IPS-15b (cell line): ENCODE measurements at regions not wholly inside any gene's neighbourhood (a gene's known extent, or its start where the extent isn't known, plus 50 kb on each side); places are given as distances from the start of the nearest gene placed in this dataset.

Source experiments
- H3K27me3 ChIP-seq: one replicate; pipeline ENCODE4 v1.6.1; 2013; ENCODE audit warnings: low read length; ENCODE audit not compliant: control insufficient read depth, insufficient read depth
- H3K36me3 ChIP-seq: one replicate; pipeline ENCODE4 v1.6.1; 2013; ENCODE audit warnings: low read length; ENCODE audit not compliant: control insufficient read depth, insufficient read depth
- H3K4me1 ChIP-seq: one replicate; pipeline ENCODE4 v1.6.1; 2013; ENCODE audit warnings: mild to moderate bottlenecking, low read length; ENCODE audit not compliant: control insufficient read depth, insufficient read depth
- H3K4me3 ChIP-seq: one replicate; pipeline ENCODE4 v1.5.1; 2013; ENCODE audit warnings: low read depth, low read length
- H3K9ac ChIP-seq: one replicate; pipeline ENCODE4 v1.6.1; 2013; ENCODE audit warnings: low read depth, mild to moderate bottlenecking, low read length
- H3K9me3 ChIP-seq: one replicate; pipeline ENCODE4 v1.6.1; 2013; ENCODE audit warnings: mild to moderate bottlenecking, low read length; ENCODE audit not compliant: control insufficient read depth, insufficient read depth

- no peaks in the 10 kb centered on the region for H3K36me3 ChIP-seq
- H3K9me3 ChIP-seq = no peaks in the 10 kb centered on the region
- H3K27me3 ChIP-seq = no peaks in the 10 kb centered on the region
- no peak overlapping the region for H3K4me3 ChIP-seq
- H3K4me1 ChIP-seq = no peaks in the 10 kb centered on the region
- H3K9ac ChIP-seq = no peak overlapping the region
Observed at GRCh38 chr1:22296701-22297591, 154.0 kb upstream of the WNT4 start.

- no peaks in the 10 kb centered on the region for H3K4me1 ChIP-seq
- no peak overlapping the region for H3K4me3 ChIP-seq
- no peaks in the 10 kb centered on the region for H3K9me3 ChIP-seq
- no peaks in the 10 kb centered on the region for H3K27me3 ChIP-seq
- H3K36me3 ChIP-seq = no peaks in the 10 kb centered on the region
- H3K9ac ChIP-seq = no peak overlapping the region
Observed at GRCh38 chr1:22297999-22298398, 153.7 kb upstream of the ZBTB40 start.

- Histone ChIP-seq H3K36me3 (no peaks in the 10 kb centered on the region), H3K4me1 (no peaks in the 10 kb centered on the region), H3K9me3 (no peaks in the 10 kb centered on the region), H3K4me3 (no peak overlapping the region), H3K9ac (no peak overlapping the region), H3K27me3 (no peaks in the 10 kb centered on the region)
Observed at GRCh38 chr1:22303816-22304215, 147.8 kb upstream of the ZBTB40 start.

- no peaks in the 10 kb centered on the region for H3K9me3 ChIP-seq
- H3K27me3 ChIP-seq = no peaks in the 10 kb centered on the region
- no peaks in the 10 kb centered on the region for H3K4me1 ChIP-seq
- no peaks in the 10 kb centered on the region for H3K36me3 ChIP-seq
- no peak overlapping the region for H3K4me3 ChIP-seq
- H3K9ac ChIP-seq = no peak overlapping the region
Observed at GRCh38 chr1:22309572-22309971, 142.1 kb upstream of the ZBTB40 start.

- Histone ChIP-seq H3K27me3 (no peaks in the 10 kb centered on the region), H3K36me3 (no peaks in the 10 kb centered on the region), H3K4me3 (no peak overlapping the region), H3K4me1 (no peaks in the 10 kb centered on the region), H3K9ac (no peak overlapping the region), H3K9me3 (no peaks in the 10 kb centered on the region)
Observed at GRCh38 chr1:22311461-22311860, 140.2 kb upstream of the ZBTB40 start.

GRCh38 chr1:22313321-22313720 lies 138.3 kb upstream of the ZBTB40 start:
- H3K9me3 ChIP-seq = no peaks in the 10 kb centered on the region
- H3K9ac ChIP-seq = no peak overlapping the region
- no peaks in the 10 kb centered on the region for H3K4me1 ChIP-seq
- H3K36me3 ChIP-seq = no peaks in the 10 kb centered on the region
- no peaks in the 10 kb centered on the region for H3K27me3 ChIP-seq
- H3K4me3 ChIP-seq = no peak overlapping the region

GRCh38 chr1:22314706-22315105 lies 136.9 kb upstream of the ZBTB40 start:
- no peaks in the 10 kb centered on the region for H3K36me3 ChIP-seq
- peaks cover 4% of the 10 kb centered on the region for H3K27me3 ChIP-seq
- H3K9me3 ChIP-seq = no peaks in the 10 kb centered on the region
- peaks cover 4% of the 10 kb centered on the region for H3K4me1 ChIP-seq
- no peak overlapping the region for H3K4me3 ChIP-seq
- H3K9ac ChIP-seq = no peak overlapping the region

GRCh38 chr1:22315315-22316078 lies 136.2 kb upstream of the ZBTB40 start:
- no peaks in the 10 kb centered on the region for H3K36me3 ChIP-seq
- no peak overlapping the region for H3K4me3 ChIP-seq
- peaks cover 11% of the 10 kb centered on the region for H3K4me1 ChIP-seq
- H3K27me3 ChIP-seq = peaks cover 4% of the 10 kb centered on the region
- H3K9me3 ChIP-seq = no peaks in the 10 kb centered on the region
- no peak overlapping the region for H3K9ac ChIP-seq

- no peaks in the 10 kb centered on the region for H3K9me3 ChIP-seq
- peaks cover 24% of the 10 kb centered on the region for H3K4me1 ChIP-seq
- peaks cover 4% of the 10 kb centered on the region for H3K27me3 ChIP-seq
- no peaks in the 10 kb centered on the region for H3K36me3 ChIP-seq
- no peak overlapping the region for H3K4me3 ChIP-seq
- no peak overlapping the region for H3K9ac ChIP-seq
Observed at GRCh38 chr1:22317231-22317919, 134.3 kb upstream of the ZBTB40 start.

- no peak overlapping the region for H3K4me3 ChIP-seq
- H3K27me3 ChIP-seq = peaks cover 4% of the 10 kb centered on the region
- no peaks in the 10 kb centered on the region for H3K9me3 ChIP-seq
- peaks cover 24% of the 10 kb centered on the region for H3K4me1 ChIP-seq
- no peak overlapping the region for H3K9ac ChIP-seq
- H3K36me3 ChIP-seq = no peaks in the 10 kb centered on the region
Observed at GRCh38 chr1:22317920-22318243, 133.8 kb upstream of the ZBTB40 start.

- Histone ChIP-seq H3K4me1 (peaks cover 24% of the 10 kb centered on the region), H3K9ac (no peak overlapping the region), H3K9me3 (no peaks in the 10 kb centered on the region), H3K27me3 (peaks cover 4% of the 10 kb centered on the region), H3K36me3 (no peaks in the 10 kb centered on the region), H3K4me3 (no peak overlapping the region)
Observed at GRCh38 chr1:22318279-22318981, 133.2 kb upstream of the ZBTB40 start.
